ENCODE measurements at regions not wholly inside any gene's neighbourhood (a gene's known extent, or its start where the extent isn't known, plus 50 kb on each side); places are given as distances from the start of the nearest gene placed in this dataset.

DNA sequence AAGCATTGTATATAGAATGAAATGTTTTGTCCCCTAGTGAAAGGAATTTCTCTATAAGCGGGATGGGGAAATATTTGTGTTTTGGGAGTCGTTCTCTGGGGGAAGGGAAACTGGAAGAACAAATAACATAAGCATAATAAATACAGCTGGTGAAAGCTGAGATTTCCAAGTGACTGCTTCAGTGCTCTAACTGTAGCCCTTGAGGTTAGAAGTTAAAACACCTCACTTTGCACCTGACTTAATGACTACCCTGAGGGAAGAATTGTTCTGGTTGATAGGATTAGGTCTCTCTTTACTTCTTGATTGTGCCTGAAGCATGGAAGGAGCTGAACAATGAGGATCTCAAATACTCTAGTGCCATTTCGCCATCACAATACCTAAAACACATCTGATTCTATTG lies 307.4 kb downstream of the MAN2A1 start:
- no peak for TF ChIP-seq POLR2A (IDR thresholded peaks at IDR 0.05)
- TF ChIP-seq, protein P1, sequence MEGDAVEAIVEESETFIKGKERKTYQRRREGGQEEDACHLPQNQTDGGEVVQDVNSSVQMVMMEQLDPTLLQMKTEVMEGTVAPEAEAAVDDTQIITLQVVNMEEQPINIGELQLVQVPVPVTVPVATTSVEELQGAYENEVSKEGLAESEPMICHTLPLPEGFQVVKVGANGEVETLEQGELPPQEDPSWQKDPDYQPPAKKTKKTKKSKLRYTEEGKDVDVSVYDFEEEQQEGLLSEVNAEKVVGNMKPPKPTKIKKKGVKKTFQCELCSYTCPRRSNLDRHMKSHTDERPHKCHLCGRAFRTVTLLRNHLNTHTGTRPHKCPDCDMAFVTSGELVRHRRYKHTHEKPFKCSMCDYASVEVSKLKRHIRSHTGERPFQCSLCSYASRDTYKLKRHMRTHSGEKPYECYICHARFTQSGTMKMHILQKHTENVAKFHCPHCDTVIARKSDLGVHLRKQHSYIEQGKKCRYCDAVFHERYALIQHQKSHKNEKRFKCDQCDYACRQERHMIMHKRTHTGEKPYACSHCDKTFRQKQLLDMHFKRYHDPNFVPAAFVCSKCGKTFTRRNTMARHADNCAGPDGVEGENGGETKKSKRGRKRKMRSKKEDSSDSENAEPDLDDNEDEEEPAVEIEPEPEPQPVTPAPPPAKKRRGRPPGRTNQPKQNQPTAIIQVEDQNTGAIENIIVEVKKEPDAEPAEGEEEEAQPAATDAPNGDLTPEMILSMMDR (IDR thresholded peaks at IDR 0.05): no peak
